Kidney (tissue), 13 donors: ENCODE measurements at regions not wholly inside any gene's neighbourhood (a gene's known extent, or its start where the extent isn't known, plus 50 kb on each side); places are given as distances from the start of the nearest gene placed in this dataset.

ENCODE experiments used
- DNase-seq, 5 donors: peaks; one replicate each; pipeline ENCODE4 v3.0.0-alpha.2; 2013 to 2020
- FAIRE-seq: peaks from 2 replicates; lab custom pipeline; 2012; peaks lifted over from hg19 to GRCh38; lab: Jason Lieb, UNC
- H3K27ac ChIP-seq, 2 donors: one replicate each; pipeline ENCODE4 v1.7.0; 2013; ENCODE audit warnings: low read depth in 2 of 2, low read length in 2 of 2, inconsistent platforms in 1 of 2
- H3K27me3 ChIP-seq: one replicate; pipeline ENCODE4 v1.7.1; 2013; ENCODE audit warnings: low read length, inconsistent platforms; ENCODE audit not compliant: control insufficient read depth, insufficient read depth
- H3K36me3 ChIP-seq, 3 donors: one replicate each; pipeline versions ENCODE4 v1.7.0 to v1.7.1; 2013; ENCODE audit warnings: low read length in 3 of 3, control low read depth in 1 of 3, inconsistent platforms in 1 of 3; ENCODE audit not compliant: insufficient read depth in 3 of 3, control insufficient read depth in 2 of 3
- H3K4me1 ChIP-seq, 3 donors: one replicate each; pipeline versions ENCODE4 v1.7.0 to v1.7.1; 2013; ENCODE audit warnings: low read length in 3 of 3, inconsistent platforms in 1 of 3, low read depth in 1 of 3; ENCODE audit not compliant: control insufficient read depth in 2 of 3, insufficient read depth in 2 of 3
- H3K4me3 ChIP-seq, 3 donors: one replicate each; pipeline versions ENCODE4 v1.7.0 to v1.8.1; 2013; ENCODE audit warnings: low read length in 3 of 3, control low read depth in 1 of 3, inconsistent platforms in 1 of 3
- H3K9ac ChIP-seq, 3 donors: one replicate each; pipeline versions ENCODE4 v1.7.0 to v1.7.1; 2013; ENCODE audit warnings: low read length in 3 of 3, control low read depth in 1 of 3, inconsistent platforms in 1 of 3
- H3K9me3 ChIP-seq, 3 donors: one replicate each; pipeline versions ENCODE4 v1.7.0 to v1.7.1; 2013; ENCODE audit warnings: low read length in 3 of 3, control low read depth in 1 of 3, inconsistent platforms in 1 of 3; ENCODE audit not compliant: control insufficient read depth in 2 of 3, insufficient read depth in 1 of 3
- intact Hi-C: fragments of 100-400 bp; cut with DNase I; formaldehyde crosslinking; loops from one replicate; pipeline ENCODE4 v1.11.1; 2022
- TF ChIP-seq, protein P1 (sequence below): IDR thresholded peaks from 3 replicates; pipeline ENCODE4 v1.5.1; 2012; ENCODE audit warnings: mild to moderate bottlenecking, moderate library complexity, borderline replicate concordance; ENCODE audit not compliant: insufficient read depth; ENCODE audit errors: extremely low read depth
- donor health status: control.
- donor health status: control.
- donor health status: control.
- donor health status: control.
- donor health status: control.
- donor health status: DM: yes; HTN: yes; CAD: no.
- donor health status: Normal renal cell carcinoma (clear cell type).

DNA sequence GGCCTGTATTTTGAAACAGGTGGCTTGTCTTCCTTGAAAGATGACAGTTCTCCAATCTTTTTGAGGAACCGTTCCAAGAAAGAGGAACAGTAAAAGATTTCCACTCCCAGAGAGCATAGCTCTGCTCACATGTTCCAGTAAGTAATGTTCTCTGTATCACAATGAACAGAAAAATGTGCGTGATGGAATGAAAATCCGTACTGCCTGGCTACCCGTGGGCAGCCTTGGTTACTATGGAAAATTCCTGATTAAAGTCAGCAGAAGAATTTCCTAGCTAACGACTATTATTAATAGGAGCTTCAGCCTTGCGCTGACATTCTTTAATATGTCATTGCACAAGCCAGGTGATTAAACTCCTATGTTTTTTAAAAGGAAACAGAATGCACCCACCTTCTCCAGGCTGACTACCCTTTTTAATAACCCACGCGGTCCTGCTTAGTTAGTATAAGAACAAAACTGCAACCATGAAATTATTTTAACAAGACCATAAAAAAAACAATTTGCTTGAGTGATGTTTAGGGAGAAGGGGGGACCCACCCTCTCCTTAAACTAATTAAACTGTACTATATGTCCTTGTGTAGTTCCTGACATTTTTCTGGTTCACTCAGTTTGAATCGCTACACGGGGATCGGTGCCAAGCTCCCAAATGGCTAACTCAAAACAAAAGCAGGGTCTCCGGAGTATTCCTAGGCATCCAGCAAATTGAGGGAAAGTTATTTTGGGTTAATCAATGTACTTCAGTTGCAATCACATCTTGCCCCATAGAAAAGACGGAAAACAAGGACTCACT is 54.8 kb upstream of the CPEB4 start:
- H3K36me3 ChIP-seq = no peaks in the 10 kb centered on the region
- DNase-seq (peak in 2 of 5 donors; percentile 67 to 74), FAIRE-seq (no peak)
- H3K9ac ChIP-seq = peak overlapping the region in 1 of 3 donors; percentile 16
- H3K9me3 ChIP-seq = no peaks in the 10 kb centered on the region
- intact Hi-C loops = no loop called here
- peak overlapping the region; percentile 63 to 75 for H3K27ac ChIP-seq
- H3K4me1 ChIP-seq = peaks cover 6 to 39% (median 28%) of the 10 kb centered on the region in 3 donors
- peak overlapping the region in 2 of 3 donors; percentile 14 to 26 for H3K4me3 ChIP-seq
- TF ChIP-seq, protein P1, sequence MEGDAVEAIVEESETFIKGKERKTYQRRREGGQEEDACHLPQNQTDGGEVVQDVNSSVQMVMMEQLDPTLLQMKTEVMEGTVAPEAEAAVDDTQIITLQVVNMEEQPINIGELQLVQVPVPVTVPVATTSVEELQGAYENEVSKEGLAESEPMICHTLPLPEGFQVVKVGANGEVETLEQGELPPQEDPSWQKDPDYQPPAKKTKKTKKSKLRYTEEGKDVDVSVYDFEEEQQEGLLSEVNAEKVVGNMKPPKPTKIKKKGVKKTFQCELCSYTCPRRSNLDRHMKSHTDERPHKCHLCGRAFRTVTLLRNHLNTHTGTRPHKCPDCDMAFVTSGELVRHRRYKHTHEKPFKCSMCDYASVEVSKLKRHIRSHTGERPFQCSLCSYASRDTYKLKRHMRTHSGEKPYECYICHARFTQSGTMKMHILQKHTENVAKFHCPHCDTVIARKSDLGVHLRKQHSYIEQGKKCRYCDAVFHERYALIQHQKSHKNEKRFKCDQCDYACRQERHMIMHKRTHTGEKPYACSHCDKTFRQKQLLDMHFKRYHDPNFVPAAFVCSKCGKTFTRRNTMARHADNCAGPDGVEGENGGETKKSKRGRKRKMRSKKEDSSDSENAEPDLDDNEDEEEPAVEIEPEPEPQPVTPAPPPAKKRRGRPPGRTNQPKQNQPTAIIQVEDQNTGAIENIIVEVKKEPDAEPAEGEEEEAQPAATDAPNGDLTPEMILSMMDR = no peak
- H3K27me3 ChIP-seq = no peaks in the 10 kb centered on the region

DNA sequence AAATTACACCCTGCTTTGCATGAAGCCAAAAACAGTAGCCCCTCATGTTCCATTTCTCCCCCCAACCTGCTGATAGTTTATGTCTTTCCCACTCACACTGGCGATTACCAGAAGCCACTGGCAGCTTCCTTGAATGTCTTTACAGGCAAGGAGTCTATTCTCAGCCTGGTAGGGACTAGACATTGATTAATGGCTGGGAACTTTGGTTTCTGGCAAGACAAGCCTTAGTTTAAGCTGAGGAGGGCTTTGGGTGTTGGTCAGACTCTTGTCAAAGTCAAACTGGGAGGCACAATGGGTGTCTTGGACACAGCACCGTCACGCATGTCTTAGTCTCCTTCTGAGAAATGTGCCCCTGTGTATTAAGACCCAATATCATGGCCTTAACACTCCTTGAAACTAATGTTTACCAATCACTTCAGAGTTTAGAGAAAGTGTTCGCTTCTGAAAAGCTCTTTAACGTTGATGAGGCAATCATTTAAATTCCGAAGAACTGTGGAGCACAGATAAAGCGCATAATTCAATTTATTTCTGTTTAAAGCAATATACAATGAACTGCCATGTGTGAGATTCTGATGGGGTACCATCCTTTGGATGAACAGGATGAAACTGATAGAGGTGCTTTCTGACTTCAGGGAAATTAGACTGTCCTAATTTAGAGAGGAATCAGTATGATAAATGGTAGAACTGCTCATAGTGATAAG is 53.9 kb upstream of the CPEB4 start:
- Histone ChIP-seq H3K4me3 (peak overlapping the region in 1 of 3 donors; percentile 26), H3K4me1 (peaks cover 6 to 30% (median 22%) of the 10 kb centered on the region in 3 donors), H3K27ac (peak overlapping the region in 1 of 2 donors; percentile 76), H3K9ac (no peak overlapping the region), H3K9me3 (no peaks in the 10 kb centered on the region), H3K36me3 (no peaks in the 10 kb centered on the region), H3K27me3 (no peaks in the 10 kb centered on the region)
- intact Hi-C loops = no loop called here
- TF ChIP-seq, protein P1 = no peak
- FAIRE-seq = no peak
- DNase-seq = no peak

DNA sequence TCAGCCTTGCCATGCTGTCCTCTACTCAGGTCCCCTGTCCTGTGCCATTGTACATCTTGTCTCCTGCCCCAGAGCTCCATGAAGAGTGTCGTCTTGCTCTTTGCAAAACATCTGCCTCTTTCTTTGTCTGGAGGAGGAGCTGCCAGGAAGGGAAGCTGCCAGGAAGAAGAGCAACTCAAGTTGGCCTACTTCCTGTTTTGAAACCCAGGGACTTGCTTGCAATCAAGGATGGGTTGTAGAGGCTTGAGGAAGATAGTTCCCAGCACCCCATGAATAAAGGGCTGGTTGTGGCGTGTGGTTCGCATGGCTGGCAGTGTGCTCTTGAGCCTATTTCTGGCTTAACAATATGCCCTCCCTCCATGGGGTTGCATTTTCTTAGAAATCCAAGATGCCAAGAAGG is 53.0 kb upstream of the CPEB4 start:
- Histone ChIP-seq H3K4me1 (peaks cover 6 to 24% (median 14%) of the 10 kb centered on the region in 3 donors), H3K27ac (no peak overlapping the region), H3K9me3 (no peaks in the 10 kb centered on the region), H3K9ac (no peak overlapping the region), H3K4me3 (no peak overlapping the region), H3K36me3 (no peaks in the 10 kb centered on the region), H3K27me3 (no peaks in the 10 kb centered on the region)
- FAIRE-seq = no peak
- TF ChIP-seq, protein P1 = no peak
- intact Hi-C loops = no loop called here
- DNase-seq = no peak
